NCI-H446 (cell line): ENCODE measurements at regions not wholly inside any gene's neighbourhood (a gene's known extent, or its start where the extent isn't known, plus 50 kb on each side); places are given as distances from the start of the nearest gene placed in this dataset.
"Not testable (repeated sequence)": the region's sequence is repeated elsewhere in the genome, so short reads cannot be mapped to it uniquely, and the experiment has no call there.

Experiments used
- DNase-seq, 2 experiments: peaks; one replicate each; lab custom pipeline; 2025; lab: John Stamatoyannopoulos, UW

GRCh38 chr11:129637983-129638776 is 177.5 kb upstream of the TMEM45B start:
- no peak for DNase-seq

- DNase-seq, result no peak
These were observed 176.3 kb upstream of the TMEM45B start for GRCh38 chr11:129639300-129639699.

- DNase-seq, result no peak
These were observed 175.0 kb upstream of the TMEM45B start for GRCh38 chr11:129640671-129641070.

GRCh38 chr11:129643031-129643721 is 172.5 kb upstream of the TMEM45B start:
- no peak for DNase-seq

- no peak for DNase-seq
These were observed 171.3 kb upstream of the TMEM45B start for GRCh38 chr11:129644326-129644725.

- DNase-seq, result no peak
These were observed 169.7 kb upstream of the TMEM45B start for GRCh38 chr11:129645943-129646342.

GRCh38 chr11:129650044-129650443 is 165.6 kb upstream of the TMEM45B start:
- not testable (repeated sequence) for DNase-seq

GRCh38 chr11:129652835-129653234 is 162.8 kb upstream of the TMEM45B start:
- no peak for DNase-seq

- no peak for DNase-seq
These were observed 160.3 kb upstream of the TMEM45B start for GRCh38 chr11:129655247-129655832.

- no peak for DNase-seq
These were observed 157.7 kb upstream of the TMEM45B start for GRCh38 chr11:129657866-129658525.

GRCh38 chr11:129658526-129658867 is 157.2 kb upstream of the TMEM45B start:
- DNase-seq, result no peak

GRCh38 chr11:129680907-129681306 is 134.7 kb upstream of the TMEM45B start:
- no peak for DNase-seq

GRCh38 chr11:129681344-129682114 is 134.1 kb upstream of the TMEM45B start:
- no peak for DNase-seq

GRCh38 chr11:129686269-129686668 is 129.4 kb upstream of the TMEM45B start:
- DNase-seq, result no peak

- DNase-seq, result no peak
These were observed 124.5 kb upstream of the TMEM45B start for GRCh38 chr11:129691142-129691541.

- no peak for DNase-seq
These were observed 121.1 kb upstream of the TMEM45B start for GRCh38 chr11:129694538-129694937.

- no peak for DNase-seq
These were observed 120.7 kb upstream of the TMEM45B start for GRCh38 chr11:129694966-129695365.

GRCh38 chr11:129695571-129696308 is 119.9 kb upstream of the TMEM45B start:
- DNase-seq, result peak in 1 of 2 experiments; percentile 38

GRCh38 chr11:129696309-129696989 is 119.2 kb upstream of the TMEM45B start:
- no peak for DNase-seq

GRCh38 chr11:129698212-129698611 is 117.4 kb upstream of the TMEM45B start:
- DNase-seq, result no peak
